IgD-negative memory B cell (primary cell): ENCODE measurements at regions not wholly inside any gene's neighbourhood (a gene's known extent, or its start where the extent isn't known, plus 50 kb on each side); places are given as distances from the start of the nearest gene placed in this dataset.

Experiments used
- H3K27ac Mint-ChIP-seq, 3 donors: one replicate each; pipeline ENCODE4 v1.8.0; 2020 to 2022; ENCODE audit warnings: mild to moderate bottlenecking in 3 of 3, mixed read lengths in 3 of 3, moderate library complexity in 1 of 3
- H3K27me3 Mint-ChIP-seq: one replicate; pipeline ENCODE4 v1.8.0; 2021; ENCODE audit warnings: mixed read lengths
- H3K36me3 Mint-ChIP-seq: one replicate; pipeline ENCODE4 v1.8.0; 2020; ENCODE audit warnings: mild to moderate bottlenecking, mixed read lengths
- H3K4me1 Mint-ChIP-seq, 3 donors: one replicate each; pipeline ENCODE4 v1.8.0; 2020 to 2022; ENCODE audit warnings: mixed read lengths in 3 of 3, mild to moderate bottlenecking in 1 of 3
- H3K4me3 Mint-ChIP-seq, 4 donors: one replicate each; pipeline ENCODE4 v1.8.0; 2020 to 2022; ENCODE audit warnings: mild to moderate bottlenecking in 4 of 4, mixed read lengths in 4 of 4, moderate library complexity in 3 of 4
- H3K9me3 Mint-ChIP-seq, 3 donors: one replicate each; pipeline ENCODE4 v1.8.0; 2020 to 2021; ENCODE audit warnings: mixed read lengths in 3 of 3, mild to moderate bottlenecking in 1 of 3

DNA sequence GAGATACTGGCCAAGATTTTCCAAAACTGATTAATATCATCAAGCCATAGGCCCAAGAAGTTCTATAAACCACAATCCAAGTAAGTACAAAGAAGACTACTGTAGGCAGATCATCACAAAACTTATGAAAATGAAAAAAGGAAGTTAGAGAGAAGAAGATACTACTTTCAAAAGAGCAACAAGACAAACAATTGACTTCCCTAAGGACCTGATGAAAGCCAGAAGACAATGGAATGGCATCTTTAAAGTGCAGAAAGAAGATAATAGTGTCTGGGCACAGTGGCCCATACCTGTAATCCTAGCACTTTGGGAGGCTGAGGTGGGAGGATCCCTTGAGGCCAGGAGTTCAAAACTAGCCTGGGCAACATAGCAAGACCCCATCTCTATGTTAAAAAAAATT lies 243.1 kb downstream of the PRDM2 start:
- H3K27ac Mint-ChIP-seq: no peak overlapping the region
- H3K4me1 Mint-ChIP-seq: no peaks in the 10 kb centered on the region
- peaks cover 0 to 8% (median 6%) of the 10 kb centered on the region in 3 donors for H3K9me3 Mint-ChIP-seq
- H3K4me3 Mint-ChIP-seq: no peak overlapping the region
- no peaks in the 10 kb centered on the region for H3K36me3 Mint-ChIP-seq
- H3K27me3 Mint-ChIP-seq: peaks cover 8% of the 10 kb centered on the region

DNA sequence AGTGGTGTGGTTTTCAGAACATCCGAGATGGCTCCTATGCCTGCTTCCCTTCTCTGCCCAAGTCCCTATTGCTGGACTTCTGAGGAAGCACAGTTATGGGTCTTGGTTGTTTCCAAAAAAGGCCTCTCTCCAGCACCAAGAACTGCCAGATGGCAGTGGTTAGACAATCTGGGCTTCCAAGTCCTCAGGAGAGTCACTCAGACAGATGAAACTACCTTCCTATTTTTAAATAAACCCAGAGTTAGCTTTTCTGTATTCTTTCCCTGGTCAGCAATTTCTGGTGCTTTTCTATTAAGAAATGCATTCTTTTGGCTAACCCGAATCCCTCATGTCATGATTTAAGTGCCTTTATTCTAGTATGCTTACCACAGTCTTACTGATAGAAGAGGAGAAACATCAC lies 245.9 kb downstream of the PRDM2 start:
- H3K4me3 Mint-ChIP-seq: no peak overlapping the region
- H3K9me3 Mint-ChIP-seq: peaks cover 0 to 8% (median 6%) of the 10 kb centered on the region in 3 donors
- peaks cover 9% of the 10 kb centered on the region for H3K27me3 Mint-ChIP-seq
- H3K27ac Mint-ChIP-seq: no peak overlapping the region
- no peaks in the 10 kb centered on the region for H3K36me3 Mint-ChIP-seq
- no peaks in the 10 kb centered on the region for H3K4me1 Mint-ChIP-seq

DNA sequence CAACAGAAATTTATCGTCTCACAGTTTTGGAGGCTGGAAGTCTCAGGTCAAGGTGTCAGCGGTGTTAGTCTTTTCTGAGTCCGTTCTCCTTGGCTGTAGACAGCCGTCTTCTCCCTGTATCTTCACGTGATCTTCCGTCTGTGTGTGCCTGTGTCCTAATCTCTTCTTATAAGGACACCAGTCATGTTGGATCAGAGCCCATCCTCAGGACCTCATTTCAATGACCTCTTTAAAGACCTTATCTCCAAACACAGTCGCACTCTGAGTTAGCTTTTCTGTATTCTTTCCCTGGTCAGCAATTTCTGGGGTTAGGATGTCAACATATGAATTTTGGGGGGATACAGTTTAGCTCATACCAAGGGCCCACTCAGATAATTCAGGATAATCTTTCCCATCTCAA lies 247.7 kb downstream of the PRDM2 start:
- H3K27me3 Mint-ChIP-seq: peaks cover 10% of the 10 kb centered on the region
- no peak overlapping the region for H3K27ac Mint-ChIP-seq
- H3K36me3 Mint-ChIP-seq: no peaks in the 10 kb centered on the region
- no peaks in the 10 kb centered on the region for H3K4me1 Mint-ChIP-seq
- no peak overlapping the region for H3K4me3 Mint-ChIP-seq
- H3K9me3 Mint-ChIP-seq: peaks cover 0 to 5% (median 4%) of the 10 kb centered on the region in 3 donors

DNA sequence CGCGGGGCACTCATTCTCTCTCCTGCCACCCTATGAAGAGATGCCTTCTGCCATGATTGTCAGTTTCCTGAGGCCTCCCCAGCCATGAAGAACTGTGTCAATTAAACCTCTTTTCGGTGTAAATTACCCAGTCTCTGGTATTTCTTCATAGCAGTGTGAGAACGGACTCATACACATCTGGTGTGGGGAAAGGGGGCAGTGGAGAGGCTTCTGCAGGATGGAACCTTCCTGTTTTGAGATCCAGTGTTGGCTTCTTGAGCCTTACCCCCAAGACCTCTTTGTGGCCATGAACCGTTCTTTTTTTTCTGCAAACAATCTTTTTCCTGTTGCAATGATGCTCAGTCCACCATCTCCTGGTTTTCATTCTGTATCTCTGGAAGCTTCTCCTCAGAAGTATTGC lies 248.4 kb downstream of the PRDM2 start:
- H3K36me3 Mint-ChIP-seq: no peaks in the 10 kb centered on the region
- no peaks in the 10 kb centered on the region for H3K4me1 Mint-ChIP-seq
- H3K4me3 Mint-ChIP-seq: no peak overlapping the region
- H3K27ac Mint-ChIP-seq: no peak overlapping the region
- H3K9me3 Mint-ChIP-seq: no peaks in the 10 kb centered on the region
- peaks cover 10% of the 10 kb centered on the region for H3K27me3 Mint-ChIP-seq

DNA sequence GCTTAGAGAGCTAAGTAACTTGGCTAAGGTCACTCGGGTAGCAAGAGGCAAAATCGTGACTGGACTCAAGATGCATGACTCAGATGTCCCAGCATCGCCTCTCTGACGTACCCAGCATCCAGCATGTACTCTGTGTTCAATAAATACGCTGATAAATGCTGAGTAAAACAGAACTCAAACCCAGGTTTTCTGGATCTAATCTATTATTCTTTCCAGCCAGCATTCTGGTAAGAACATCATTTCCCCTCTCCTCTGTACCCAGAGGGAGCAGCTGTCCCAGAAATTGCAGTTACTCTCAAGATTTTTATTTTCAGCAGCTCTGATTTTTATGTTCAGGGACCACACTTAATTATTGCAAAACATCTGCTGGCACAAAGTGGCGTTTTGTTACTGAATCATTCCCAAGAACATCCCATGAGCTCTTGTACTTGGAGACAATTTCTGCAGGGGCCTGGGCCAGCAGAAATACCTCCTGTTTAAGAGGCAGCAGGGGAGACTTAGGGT lies 249.0 kb downstream of the PRDM2 start:
- Mint-ChIP-seq H3K9me3 (no peaks in the 10 kb centered on the region), H3K4me3 (no peak overlapping the region), H3K36me3 (no peaks in the 10 kb centered on the region), H3K27ac (no peak overlapping the region), H3K27me3 (peaks cover 10% of the 10 kb centered on the region), H3K4me1 (no peaks in the 10 kb centered on the region)

DNA sequence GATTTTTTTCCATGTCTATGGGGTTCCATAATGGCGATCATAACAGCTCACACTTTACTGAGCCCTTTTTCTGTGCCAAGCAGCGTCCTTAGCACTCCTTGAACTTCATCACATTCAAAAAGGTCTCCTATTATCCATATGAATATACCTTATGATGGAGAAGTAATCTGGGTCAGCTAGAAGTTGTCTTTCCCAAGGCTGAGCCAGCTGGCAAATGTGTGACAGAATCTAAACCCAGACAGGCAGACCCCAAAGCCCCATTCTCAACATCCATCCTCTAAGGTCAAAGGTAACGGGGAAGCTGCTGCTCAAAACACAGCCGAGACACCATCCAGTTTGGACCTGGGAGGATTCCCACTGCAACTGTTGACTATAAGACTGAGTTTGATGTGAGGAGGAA lies 249.6 kb downstream of the PRDM2 start:
- Mint-ChIP-seq H3K4me3 (no peak overlapping the region), H3K9me3 (no peaks in the 10 kb centered on the region), H3K4me1 (no peaks in the 10 kb centered on the region), H3K27me3 (peaks cover 10% of the 10 kb centered on the region), H3K27ac (no peak overlapping the region), H3K36me3 (no peaks in the 10 kb centered on the region)

DNA sequence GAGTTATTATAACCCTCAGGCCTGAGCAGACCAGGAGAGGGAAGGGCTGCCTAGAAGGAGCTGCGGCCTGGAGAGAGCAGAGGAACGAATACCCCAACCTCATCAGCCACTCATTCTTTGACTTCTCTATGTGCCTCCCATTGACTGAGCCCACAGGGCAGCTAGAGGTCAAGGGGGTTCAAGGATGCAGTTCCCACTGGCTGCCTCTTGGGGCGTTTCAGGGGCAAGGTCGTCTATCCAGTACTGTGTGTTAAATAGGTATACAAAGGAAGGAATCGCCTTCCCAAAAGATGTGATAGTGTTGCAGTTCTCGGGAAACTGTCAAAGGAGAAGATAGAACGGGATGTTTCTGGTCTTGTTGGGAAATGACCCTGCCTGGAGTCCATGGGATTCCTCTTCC lies 250.6 kb downstream of the PRDM2 start:
- H3K27ac Mint-ChIP-seq: no peak overlapping the region
- H3K36me3 Mint-ChIP-seq: no peaks in the 10 kb centered on the region
- H3K4me1 Mint-ChIP-seq: no peaks in the 10 kb centered on the region
- peaks cover 7% of the 10 kb centered on the region for H3K27me3 Mint-ChIP-seq
- H3K4me3 Mint-ChIP-seq: no peak overlapping the region
- H3K9me3 Mint-ChIP-seq: no peaks in the 10 kb centered on the region

DNA sequence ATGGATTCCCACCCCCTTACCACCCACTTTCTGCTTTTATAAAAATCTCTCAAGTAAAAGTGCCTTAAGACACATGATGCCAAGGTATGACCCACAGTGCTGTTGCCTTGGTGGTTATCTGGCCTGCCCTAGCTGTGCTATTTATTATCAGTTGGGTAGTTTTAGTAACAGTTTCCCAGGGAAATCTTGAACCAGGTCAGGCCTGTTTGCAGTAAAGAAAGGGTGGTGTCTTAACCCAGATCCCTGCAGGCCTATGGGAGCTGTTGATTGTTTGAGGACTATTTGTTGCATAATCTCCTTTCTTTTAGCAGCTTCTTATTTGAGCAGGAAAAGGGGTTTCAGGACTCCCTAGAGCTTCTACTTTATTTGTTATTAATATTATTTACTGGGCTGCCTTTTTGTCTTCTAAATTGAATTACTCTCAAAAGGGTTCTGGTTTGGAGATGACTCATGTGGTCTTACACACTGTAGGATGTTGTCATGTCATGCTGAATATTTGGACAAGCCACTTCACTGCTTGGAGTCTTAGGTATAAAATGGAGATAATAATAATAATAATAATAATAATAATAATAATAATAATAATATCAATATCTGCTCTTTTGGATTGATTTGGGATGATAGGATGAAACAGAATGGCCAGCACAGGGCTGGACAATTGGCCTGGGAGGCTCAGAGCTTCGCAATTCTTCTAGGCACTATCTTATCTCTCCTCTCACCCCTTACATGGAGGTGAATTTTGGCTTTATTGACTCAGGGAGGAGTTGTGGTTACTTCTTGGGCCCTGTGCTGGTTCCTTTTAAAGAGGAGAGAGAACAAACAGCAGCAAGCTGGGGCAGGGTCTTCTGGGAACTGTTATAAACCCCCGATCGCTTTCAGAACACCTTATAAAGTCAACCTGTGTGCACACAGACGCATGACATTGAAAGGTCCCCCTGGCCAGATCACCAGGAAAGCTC lies 252.1 kb downstream of the PRDM2 start:
- Mint-ChIP-seq H3K36me3 (no peaks in the 10 kb centered on the region), H3K27ac (no peak overlapping the region), H3K4me1 (no peaks in the 10 kb centered on the region), H3K27me3 (peaks cover 12% of the 10 kb centered on the region), H3K4me3 (no peak overlapping the region), H3K9me3 (no peaks in the 10 kb centered on the region)

DNA sequence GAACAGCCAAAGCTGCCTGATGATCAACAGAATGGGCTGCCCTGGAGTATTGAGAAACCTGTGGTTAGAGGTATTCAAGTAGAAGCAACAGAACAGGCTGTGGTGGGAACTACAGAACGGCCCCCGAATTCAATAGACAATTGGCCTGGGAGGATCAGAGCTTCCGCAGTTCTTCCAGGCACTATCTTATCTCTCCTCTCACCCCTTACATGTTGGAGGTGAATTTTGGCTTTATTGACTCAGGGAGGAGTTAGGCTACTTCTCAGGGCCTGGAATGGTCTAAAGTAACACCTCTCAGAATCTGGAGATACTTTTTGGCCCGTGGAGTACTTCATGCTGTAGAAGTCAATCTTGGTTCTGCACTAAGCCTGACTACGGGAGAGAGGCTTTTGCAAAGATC lies 253.0 kb downstream of the PRDM2 start:
- Mint-ChIP-seq H3K27ac (no peak overlapping the region), H3K27me3 (peaks cover 14% of the 10 kb centered on the region), H3K36me3 (no peaks in the 10 kb centered on the region), H3K4me1 (no peaks in the 10 kb centered on the region), H3K9me3 (no peaks in the 10 kb centered on the region), H3K4me3 (no peak overlapping the region)

DNA sequence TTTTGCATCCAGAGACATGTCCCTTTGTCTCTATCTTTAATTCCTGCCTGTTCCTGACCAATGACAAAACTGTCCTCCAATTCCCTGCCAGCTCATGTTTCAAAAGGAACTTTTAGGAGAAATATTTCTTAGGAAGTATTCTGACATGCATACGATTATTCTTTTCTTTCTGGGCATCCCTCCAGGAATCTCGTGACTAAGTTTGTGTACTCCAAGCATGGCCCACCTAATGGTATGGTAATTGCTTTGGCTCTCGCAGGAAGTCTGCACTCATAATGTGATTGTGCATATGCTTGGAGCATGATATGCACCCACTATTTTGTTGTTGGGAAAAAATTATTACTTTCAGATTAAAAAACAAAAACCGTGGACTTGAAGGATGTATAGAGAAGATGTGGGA lies 256.4 kb downstream of the PRDM2 start:
- Mint-ChIP-seq H3K27ac (no peak overlapping the region), H3K36me3 (no peaks in the 10 kb centered on the region), H3K27me3 (peaks cover 11% of the 10 kb centered on the region), H3K9me3 (no peaks in the 10 kb centered on the region), H3K4me1 (no peaks in the 10 kb centered on the region), H3K4me3 (no peak overlapping the region)

DNA sequence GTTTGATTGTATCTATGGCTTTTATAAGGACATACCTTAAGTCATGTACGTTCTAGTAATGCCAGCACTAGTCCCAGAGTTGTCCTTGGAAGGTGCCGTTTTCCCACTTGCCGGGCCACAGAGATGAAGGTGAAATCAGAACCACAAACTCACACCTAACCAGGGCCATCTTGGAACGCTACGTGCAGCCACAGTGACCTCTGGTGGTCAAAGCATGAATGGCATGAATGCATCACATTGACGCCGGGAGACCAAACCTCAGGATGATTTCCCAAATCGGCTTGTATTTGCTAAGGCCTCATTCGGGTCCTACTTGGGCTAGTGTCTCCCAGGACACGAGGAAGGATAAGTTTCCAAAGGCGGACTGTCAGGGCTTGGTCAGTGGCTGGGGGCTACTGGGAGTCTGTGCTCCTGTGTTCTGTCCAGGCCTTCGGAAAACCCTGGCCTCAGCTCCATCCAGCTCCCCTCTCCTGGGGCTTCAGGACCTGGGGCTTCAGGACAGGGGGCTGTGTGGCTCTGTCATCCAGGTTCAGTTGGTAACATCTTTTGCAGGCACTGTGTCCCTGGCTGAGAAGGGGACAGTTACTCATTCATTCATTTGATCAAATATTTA lies 260.5 kb downstream of the PRDM2 start:
- Mint-ChIP-seq H3K27me3 (peaks cover 14% of the 10 kb centered on the region), H3K36me3 (no peaks in the 10 kb centered on the region), H3K9me3 (no peaks in the 10 kb centered on the region), H3K4me1 (no peaks in the 10 kb centered on the region), H3K4me3 (no peak overlapping the region), H3K27ac (no peak overlapping the region)

DNA sequence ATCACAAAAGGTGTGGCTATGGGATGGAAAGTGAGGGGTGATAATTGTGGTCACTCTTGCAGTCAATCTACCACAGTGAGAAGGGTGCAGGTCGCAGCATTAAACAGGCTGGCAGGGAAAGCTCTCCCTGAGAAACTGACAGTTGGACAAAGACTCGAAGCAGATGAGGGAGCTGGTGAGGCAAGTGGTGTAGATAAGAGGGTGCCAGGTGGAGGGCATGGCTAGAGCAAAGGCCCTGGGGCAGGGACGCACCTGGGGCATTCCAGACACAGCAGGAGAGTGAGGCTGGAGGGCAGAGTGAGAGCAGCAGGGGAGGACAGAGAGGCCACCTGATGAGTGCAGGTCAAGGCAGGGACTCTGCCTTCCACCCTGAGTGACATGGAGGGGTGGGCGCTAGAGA lies 264.8 kb downstream of the PRDM2 start:
- Mint-ChIP-seq H3K4me1 (no peaks in the 10 kb centered on the region), H3K9me3 (no peaks in the 10 kb centered on the region), H3K4me3 (no peak overlapping the region), H3K27me3 (peaks cover 11% of the 10 kb centered on the region), H3K27ac (no peak overlapping the region), H3K36me3 (no peaks in the 10 kb centered on the region)

DNA sequence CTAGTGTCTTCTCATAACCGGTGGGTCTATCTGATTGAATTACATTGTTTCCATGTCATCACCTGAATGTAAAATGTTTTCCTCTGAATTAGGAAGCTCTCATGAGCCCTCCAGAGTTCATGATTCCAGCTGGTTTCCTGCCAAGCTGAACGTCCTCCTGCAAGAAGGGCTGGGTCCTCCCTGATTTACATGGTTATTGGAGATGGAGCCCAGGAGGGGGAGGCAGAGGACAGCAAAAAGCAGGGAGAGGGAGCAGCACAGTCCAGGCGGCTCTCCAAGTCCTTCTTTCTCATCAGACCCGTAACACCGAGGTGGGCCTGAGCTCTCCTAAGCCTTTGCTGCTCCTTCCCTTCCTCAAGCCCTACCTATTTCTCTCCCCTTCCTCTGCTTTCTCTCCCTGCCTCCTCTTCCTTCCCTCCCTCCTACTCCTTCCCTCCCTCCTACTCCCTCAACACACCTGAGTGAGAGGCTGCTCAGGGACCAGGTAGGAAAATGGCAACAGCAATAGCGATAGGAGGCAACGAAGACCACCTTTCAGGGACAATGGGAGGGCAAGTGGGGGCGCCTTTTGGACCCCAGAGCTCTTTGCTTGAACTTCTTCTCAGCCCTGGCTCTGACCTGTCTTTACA lies 265.9 kb downstream of the PRDM2 start:
- peak overlapping the region in 1 of 4 donors; percentile 19 for H3K4me3 Mint-ChIP-seq
- no peaks in the 10 kb centered on the region for H3K36me3 Mint-ChIP-seq
- H3K27ac Mint-ChIP-seq: no peak overlapping the region
- peaks cover 0 to 9% (median 5%) of the 10 kb centered on the region in 3 donors for H3K9me3 Mint-ChIP-seq
- peaks cover 10% of the 10 kb centered on the region for H3K27me3 Mint-ChIP-seq
- H3K4me1 Mint-ChIP-seq: no peaks in the 10 kb centered on the region

DNA sequence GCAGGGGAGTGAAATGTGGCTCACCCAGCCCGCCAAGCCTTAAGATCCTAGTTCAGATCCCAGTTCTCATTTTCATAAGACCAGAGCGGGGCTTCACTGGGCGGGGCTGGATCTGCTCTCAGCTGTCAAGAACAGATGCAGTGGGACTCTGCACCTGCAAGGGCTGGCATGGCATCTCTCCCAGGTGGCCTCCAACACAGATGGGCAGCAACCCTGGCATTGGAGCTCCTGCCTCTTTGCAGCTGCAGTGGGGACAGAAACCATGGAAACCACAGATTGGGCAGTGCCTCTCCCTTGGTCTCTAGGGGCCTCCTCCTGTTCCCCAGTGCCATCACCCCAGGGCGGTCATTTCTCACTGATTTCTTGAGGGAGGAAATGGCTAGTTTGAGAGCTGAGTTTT lies 267.7 kb downstream of the PRDM2 start:
- Mint-ChIP-seq H3K4me1 (no peaks in the 10 kb centered on the region), H3K9me3 (peaks cover 2 to 14% (median 10%) of the 10 kb centered on the region in 3 donors), H3K4me3 (no peak overlapping the region), H3K27ac (no peak overlapping the region), H3K27me3 (peaks cover 6% of the 10 kb centered on the region), H3K36me3 (no peaks in the 10 kb centered on the region)

DNA sequence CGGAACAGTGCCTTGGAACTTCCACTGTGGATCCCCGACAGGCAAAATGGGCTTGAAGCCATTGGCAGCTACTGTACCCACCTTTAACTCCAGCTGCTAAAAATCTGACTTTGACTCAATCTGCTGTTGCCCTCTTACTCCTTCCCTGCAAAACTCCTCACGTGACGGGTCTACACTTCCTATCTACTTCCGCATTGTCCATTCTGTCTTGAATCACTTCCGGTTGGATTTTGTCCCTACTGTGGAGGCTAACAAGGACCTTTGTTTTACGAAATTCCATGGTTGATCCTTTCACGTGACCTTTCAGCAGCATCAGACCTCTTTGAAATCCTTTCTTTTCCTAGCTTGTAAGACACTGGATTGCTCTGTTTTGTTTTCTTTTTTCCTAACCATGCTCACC lies 268.4 kb downstream of the PRDM2 start:
- Mint-ChIP-seq H3K4me3 (no peak overlapping the region), H3K4me1 (no peaks in the 10 kb centered on the region), H3K27me3 (peaks cover 4% of the 10 kb centered on the region), H3K36me3 (no peaks in the 10 kb centered on the region), H3K9me3 (peaks cover 2 to 14% (median 14%) of the 10 kb centered on the region in 3 donors), H3K27ac (no peak overlapping the region)
